VCaP (cell line): ENCODE measurements at regions not wholly inside any gene's neighbourhood (a gene's known extent, or its start where the extent isn't known, plus 50 kb on each side); places are given as distances from the start of the nearest gene placed in this dataset.

Experiments used
- H3K27ac ChIP-seq: fragments of 450-650 bp; 2 replicates; pipeline ENCODE4 v1.5.1; 2017
- CTCF ChIP-seq: fragments of 450-650 bp; conservative IDR thresholded peaks from 2 replicates; pipeline ENCODE4 v1.5.1; 2017; ENCODE audit warnings: mild to moderate bottlenecking, moderate library complexity

DNA sequence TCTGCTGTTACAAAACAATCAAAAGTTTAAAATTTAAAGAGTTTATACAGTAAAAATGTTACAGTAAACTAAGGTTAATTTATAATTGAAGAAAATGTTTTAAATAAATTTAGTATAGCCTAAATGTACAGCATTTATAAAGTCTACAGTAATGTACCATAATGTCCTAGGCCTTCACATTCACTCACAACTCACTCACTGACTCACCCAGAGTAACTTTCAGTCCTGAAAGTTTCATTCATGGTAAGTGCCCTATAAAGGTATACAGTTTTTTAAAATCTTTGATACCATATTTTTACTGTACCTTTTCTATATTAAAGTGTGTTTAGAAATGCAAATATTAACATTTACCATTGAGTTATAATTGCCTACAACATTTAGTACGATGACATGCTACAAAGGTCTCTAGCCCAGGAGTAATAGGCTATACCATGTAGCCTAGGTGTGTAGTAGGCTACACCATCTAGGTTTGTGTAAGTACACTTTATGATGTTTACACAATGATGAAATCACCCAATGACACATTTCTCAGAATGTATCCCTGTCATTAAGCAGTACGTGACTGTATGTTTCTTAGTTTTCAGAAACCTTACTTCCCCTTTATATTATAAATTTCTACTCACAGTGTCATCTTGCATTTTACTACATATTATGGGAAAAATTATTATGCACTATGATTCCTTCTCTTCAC lies 320.8 kb downstream of the ADAM29 start:
- H3K27ac ChIP-seq = no peak overlapping the region

GRCh38 chr4:175246941-175247340 lies 328.8 kb downstream of the ADAM29 start:
- no peak overlapping the region for H3K27ac ChIP-seq
- TF ChIP-seq CTCF = no peak

More for the DNA sequence above, 320.8 kb downstream of the ADAM29 start:
- no peak for TF ChIP-seq CTCF

DNA sequence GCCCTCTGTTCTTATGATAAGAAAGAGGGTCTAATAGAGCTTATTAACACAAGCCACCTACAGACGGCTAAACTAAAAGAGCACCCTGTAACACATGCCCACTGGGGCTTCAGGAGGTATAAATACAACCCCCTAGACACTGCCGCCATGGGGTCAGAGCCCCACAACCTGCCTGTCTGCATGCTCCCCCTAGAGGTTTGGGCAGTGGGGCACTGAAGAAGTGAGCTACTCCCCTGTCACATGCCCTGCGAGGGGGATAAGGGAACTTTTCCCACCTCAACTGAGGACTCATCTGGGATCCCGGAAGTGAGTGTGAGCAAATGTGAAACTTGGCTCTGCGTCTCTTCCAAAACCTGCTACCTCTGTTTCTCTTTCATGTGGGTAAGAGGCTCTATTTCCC lies 334.5 kb downstream of the ADAM29 start:
- TF ChIP-seq CTCF = no peak
- no peak overlapping the region for H3K27ac ChIP-seq

GRCh38 chr4:175253184-175253902 lies 335.2 kb downstream of the ADAM29 start:
- no peak overlapping the region for H3K27ac ChIP-seq
- peak; percentile 79 for TF ChIP-seq CTCF

DNA sequence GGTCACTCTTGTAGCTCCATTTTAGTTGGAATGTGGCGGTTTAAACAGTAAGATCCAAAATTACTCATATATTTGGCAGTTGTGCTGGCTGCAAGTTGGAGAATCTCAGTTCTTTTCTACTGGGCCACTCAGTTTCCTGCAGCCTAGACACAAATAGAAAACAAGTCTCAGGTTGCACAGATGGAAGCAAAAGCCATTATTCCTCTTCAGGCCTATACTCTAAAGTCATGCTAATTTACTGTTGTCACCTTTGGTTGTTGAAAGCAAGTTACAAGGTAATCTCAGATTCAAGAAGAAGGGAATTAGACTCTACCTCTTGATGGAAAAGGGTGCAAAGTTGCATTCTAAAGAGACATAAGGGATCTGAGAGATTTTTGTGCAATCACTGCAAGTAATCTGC lies 345.4 kb downstream of the ADAM29 start:
- no peak for TF ChIP-seq CTCF
- no peak overlapping the region for H3K27ac ChIP-seq

DNA sequence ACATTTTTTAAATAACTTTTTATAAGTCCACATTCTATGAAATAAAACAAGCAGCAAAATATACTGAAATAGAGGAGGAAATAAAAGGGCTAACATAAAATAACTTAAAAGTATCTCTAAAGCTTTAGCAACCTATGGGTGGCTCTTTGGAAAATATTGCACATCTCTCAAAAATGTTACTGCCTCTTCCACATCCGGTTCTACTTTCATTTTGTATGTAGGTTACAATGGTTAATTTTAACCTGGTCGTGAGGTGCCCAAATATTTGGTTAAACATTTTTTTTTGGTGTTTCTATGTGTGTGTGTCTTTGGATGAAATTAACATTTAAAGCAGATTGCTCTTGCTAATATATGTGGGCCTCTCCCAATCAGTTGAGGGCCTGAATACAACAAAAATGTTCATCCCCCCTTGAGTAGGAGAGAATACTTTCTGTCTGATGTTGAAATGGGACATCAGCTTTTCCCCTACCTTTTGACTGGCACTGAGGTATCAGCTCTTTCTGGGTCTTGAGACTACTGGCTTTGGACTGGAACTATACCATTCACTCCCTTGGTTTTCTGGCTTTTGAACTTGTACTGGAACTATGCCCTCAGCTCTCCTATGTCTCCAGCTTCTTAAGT lies 353.0 kb downstream of the ADAM29 start:
- TF ChIP-seq CTCF = no peak
- H3K27ac ChIP-seq = no peak overlapping the region

- no peak overlapping the region for H3K27ac ChIP-seq
- no peak for TF ChIP-seq CTCF
Observed at GRCh38 chr4:175273995-175274753, 356.0 kb downstream of the ADAM29 start.
